HepG2 (cell line): ENCODE measurements at regions not wholly inside any gene's neighbourhood (a gene's known extent, or its start where the extent isn't known, plus 50 kb on each side); places are given as distances from the start of the nearest gene placed in this dataset.

Source experiments
- HNRNPL ChIP-seq: fragments of 200-400 bp; formaldehyde crosslinking; IDR thresholded peaks from 2 replicates; pipeline ENCODE4 v1.6.1; 2017; ENCODE audit warnings: mild to moderate bottlenecking, low read depth, low read length
- IRF9 ChIP-seq: sonication (generic); formaldehyde crosslinking; IDR thresholded peaks from 2 replicates; pipeline ENCODE4 v1.8.0; 2022; ENCODE audit warnings: missing genetic modification reagents, mild to moderate bottlenecking, borderline replicate concordance
- MZF1 ChIP-seq: sonication (generic); formaldehyde crosslinking; IDR thresholded peaks from 2 replicates; pipeline ENCODE4 v1.8.1; 2023; ENCODE audit warnings: mild to moderate bottlenecking, missing genetic modification reagents, borderline replicate concordance
- PATZ1 ChIP-seq: sonication (generic); formaldehyde crosslinking; IDR thresholded peaks from 2 replicates; pipeline ENCODE4 v1.4.0; 2020; ENCODE audit warnings: missing genetic modification reagents
- ZFYVE20 ChIP-seq: sonication (generic); formaldehyde crosslinking; IDR thresholded peaks from 2 replicates; pipeline ENCODE4 v1.8.0; 2023; ENCODE audit warnings: low read depth, mild to moderate bottlenecking, moderate library complexity, missing genetic modification reagents, borderline replicate concordance
- ZNF282 ChIP-seq: fragments of 450-650 bp; IDR thresholded peaks from 2 replicates; pipeline ENCODE4 v1.6.1; 2018; ENCODE audit not compliant: partially characterized antibody

- TF ChIP-seq IRF9 (CRISPR knock-in tag) (no peak), HNRNPL (no peak), MZF1 (CRISPR knock-in tag) (no peak), ZNF282 (no peak), ZFYVE20 (CRISPR knock-in tag) (no peak), PATZ1 (CRISPR knock-in tag) (no peak)
These were observed 163.7 kb downstream of the ESM1 start for GRCh38 chr5:54821445-54822323.
